Mesothelial cell of epicardium (in vitro differentiated cells): ENCODE measurements at regions not wholly inside any gene's neighbourhood (a gene's known extent, or its start where the extent isn't known, plus 50 kb on each side); places are given as distances from the start of the nearest gene placed in this dataset.

Experiments used
- DNase-seq, 2 experiments: peaks; one replicate each; pipeline ENCODE4 v3.0.0; 2021; ENCODE audit warnings: low spot score in 2 of 2; ENCODE audit not compliant: unreplicated experiment in 2 of 2
- H3K27ac Mint-ChIP-seq: 2 replicates; pipeline ENCODE4 v1.8.0; 2021; ENCODE audit warnings: mixed read lengths
- H3K27me3 Mint-ChIP-seq: 2 replicates; pipeline ENCODE4 v1.8.0; 2021; ENCODE audit warnings: low read depth, mixed read lengths
- H3K36me3 Mint-ChIP-seq: 2 replicates; pipeline ENCODE4 v1.8.0; 2021; ENCODE audit warnings: mixed read lengths
- H3K4me1 Mint-ChIP-seq: 2 replicates; pipeline ENCODE4 v1.8.0; 2021; ENCODE audit warnings: mixed read lengths
- H3K4me3 Mint-ChIP-seq: 2 replicates; pipeline ENCODE4 v1.8.0; 2021; ENCODE audit warnings: mild to moderate bottlenecking, moderate library complexity, mixed read lengths
- H3K9me3 Mint-ChIP-seq: 2 replicates; pipeline ENCODE4 v1.8.0; 2021; ENCODE audit warnings: mixed read lengths
- CTCF ChIP-seq: fragments of 200-600 bp; sonication (generic); IDR thresholded peaks from one replicate; pipeline ENCODE4 v1.5.0; 2021; ENCODE audit warnings: antibody characterized with exemption; ENCODE audit not compliant: unreplicated experiment

GRCh38 chr4:24731448-24731847, 63.9 kb upstream of the SOD3 start:
- Mint-ChIP-seq H3K4me1 (no peaks in the 10 kb centered on the region), H3K9me3 (peaks cover 5% of the 10 kb centered on the region), H3K27me3 (peaks cover 5% of the 10 kb centered on the region), H3K4me3 (no peak overlapping the region), H3K27ac (no peak overlapping the region), H3K36me3 (no peaks in the 10 kb centered on the region)
- no peak for TF ChIP-seq CTCF
- no peak for DNase-seq

DNA sequence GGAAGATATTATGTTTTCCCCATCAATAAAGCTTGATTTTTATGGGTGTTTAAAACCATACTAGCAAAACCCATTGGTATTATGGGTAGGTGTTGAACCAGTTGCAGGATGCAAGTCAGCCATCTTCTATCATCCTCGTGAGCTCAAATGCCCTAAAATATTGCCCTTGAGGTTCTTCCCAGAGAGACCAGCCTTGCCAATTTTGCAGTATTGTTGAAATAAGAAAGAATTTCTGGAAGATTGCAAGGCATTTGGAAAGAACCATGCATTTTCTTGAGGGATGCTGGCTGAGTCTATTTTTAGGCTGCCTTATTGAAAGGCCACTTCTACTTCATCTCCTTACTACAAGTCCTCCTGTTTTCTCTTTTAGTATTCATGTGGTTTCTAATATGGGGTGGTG, 60.9 kb upstream of the SOD3 start:
- Mint-ChIP-seq H3K9me3 (peaks cover 23% of the 10 kb centered on the region), H3K4me1 (no peaks in the 10 kb centered on the region), H3K27me3 (no peaks in the 10 kb centered on the region), H3K4me3 (no peak overlapping the region), H3K27ac (no peak overlapping the region), H3K36me3 (peaks cover 6% of the 10 kb centered on the region)
- no peak for DNase-seq
- no peak for TF ChIP-seq CTCF

GRCh38 chr4:24736066-24736465, 59.3 kb upstream of the SOD3 start:
- TF ChIP-seq CTCF: no peak
- DNase-seq: no peak
- H3K4me3 Mint-ChIP-seq: no peak overlapping the region
- no peaks in the 10 kb centered on the region for H3K4me1 Mint-ChIP-seq
- peaks cover 24% of the 10 kb centered on the region for H3K9me3 Mint-ChIP-seq
- peaks cover 6% of the 10 kb centered on the region for H3K36me3 Mint-ChIP-seq
- no peak overlapping the region for H3K27ac Mint-ChIP-seq
- no peaks in the 10 kb centered on the region for H3K27me3 Mint-ChIP-seq

- DNase-seq: no peak
- H3K9me3 Mint-ChIP-seq: peaks cover 18% of the 10 kb centered on the region
These were observed 53.5 kb upstream of the SOD3 start for GRCh38 chr4:24741910-24742309.

GRCh38 chr4:24742335-24742734, 53.0 kb upstream of the SOD3 start:
- DNase-seq: no peak

More at GRCh38 chr4:24741910-24742309, 53.5 kb upstream of the SOD3 start:
- no peak for TF ChIP-seq CTCF
- Mint-ChIP-seq H3K27me3 (no peaks in the 10 kb centered on the region), H3K4me1 (peaks cover 3% of the 10 kb centered on the region), H3K4me3 (no peak overlapping the region), H3K36me3 (peaks cover 6% of the 10 kb centered on the region), H3K27ac (no peak overlapping the region)

More at GRCh38 chr4:24742335-24742734, 53.0 kb upstream of the SOD3 start:
- H3K4me1 Mint-ChIP-seq: peaks cover 3% of the 10 kb centered on the region
- H3K27ac Mint-ChIP-seq: no peak overlapping the region
- TF ChIP-seq CTCF: no peak
- H3K9me3 Mint-ChIP-seq: peaks cover 14% of the 10 kb centered on the region
- H3K36me3 Mint-ChIP-seq: peaks cover 2% of the 10 kb centered on the region
- H3K27me3 Mint-ChIP-seq: no peaks in the 10 kb centered on the region
- no peak overlapping the region for H3K4me3 Mint-ChIP-seq
